ENCODE measurements at regions not wholly inside any gene's neighbourhood (a gene's known extent, or its start where the extent isn't known, plus 50 kb on each side); places are given as distances from the start of the nearest gene placed in this dataset.
A peak's percentile ranks its signal among the peaks of the same experiment; 100 is the strongest.

GRCh38 chr20:39246436-39246835 lies 284.3 kb downstream of the DHX35 start:
- H3K27ac Mint-ChIP-seq: peak overlapping the region in 1 of 8 donors; percentile 47
- peaks cover 12 to 19% (median 15%) of the 10 kb centered on the region in 3 donors for H3K4me1 Mint-ChIP-seq
- ChIA-PET CTCF (no interaction called here), POLR2A (no interaction called here)
- H3K4me3 Mint-ChIP-seq: no peak overlapping the region
- Histone ChIP-seq H3K9me3 (ENCODE audit: low read length) (no peaks in the 10 kb centered on the region), H3K27me3 (ENCODE audit: insufficient read depth, low read length, poor library complexity, severe bottlenecking) (no peaks in the 10 kb centered on the region), H3K36me3 (ENCODE audit: insufficient read depth, low read length) (no peaks in the 10 kb centered on the region), H3K4me1 (ENCODE audit: insufficient read depth, low read length) (no peaks in the 10 kb centered on the region), H3K27ac (ENCODE audit: low read depth, low read length) (no peak overlapping the region), H3K4me3 (ENCODE audit: low read length) (no peak overlapping the region)
- no peaks in the 10 kb centered on the region for H3K36me3 Mint-ChIP-seq
- DNase-seq: no peak
- peaks cover 2 to 8% (median 4%) of the 10 kb centered on the region in 5 donors for H3K9me3 Mint-ChIP-seq
- peaks cover 0 to 2% of the 10 kb centered on the region in 2 donors for H3K27me3 Mint-ChIP-seq

GRCh38 chr20:39245685-39246311 lies 283.7 kb downstream of the DHX35 start:
- Histone ChIP-seq H3K27me3 (ENCODE audit: insufficient read depth, low read length, poor library complexity, severe bottlenecking) (no peaks in the 10 kb centered on the region), H3K27ac (ENCODE audit: low read depth, low read length) (no peak overlapping the region), H3K9me3 (ENCODE audit: low read length) (no peaks in the 10 kb centered on the region), H3K36me3 (ENCODE audit: insufficient read depth, low read length) (no peaks in the 10 kb centered on the region), H3K4me1 (ENCODE audit: insufficient read depth, low read length) (no peaks in the 10 kb centered on the region), H3K4me3 (ENCODE audit: low read length) (no peak overlapping the region)
- POLR2A ChIA-PET: no interaction called here
- H3K36me3 Mint-ChIP-seq: no peaks in the 10 kb centered on the region
- DNase-seq: no peak
- CTCF ChIA-PET: no interaction called here
- peaks cover 12 to 19% (median 15%) of the 10 kb centered on the region in 3 donors for H3K4me1 Mint-ChIP-seq
- H3K27me3 Mint-ChIP-seq: peaks cover 0 to 2% of the 10 kb centered on the region in 2 donors
- peak overlapping the region in 1 of 7 donors; percentile 14 for H3K4me3 Mint-ChIP-seq
- peak overlapping the region in 1 of 8 donors; percentile 22 for H3K27ac Mint-ChIP-seq
- peaks cover 2 to 11% (median 4%) of the 10 kb centered on the region in 5 donors for H3K9me3 Mint-ChIP-seq

GRCh38 chr20:39243962-39244361 lies 281.8 kb downstream of the DHX35 start:
- H3K27me3 Mint-ChIP-seq: peaks cover 0 to 2% of the 10 kb centered on the region in 2 donors
- H3K36me3 Mint-ChIP-seq: no peaks in the 10 kb centered on the region
- ChIA-PET POLR2A (no interaction called here), CTCF (no interaction called here)
- peak overlapping the region in 3 of 7 donors; percentile 9 to 54 (median 14) for H3K4me3 Mint-ChIP-seq
- Histone ChIP-seq H3K4me1 (ENCODE audit: insufficient read depth, low read length) (no peaks in the 10 kb centered on the region), H3K27ac (ENCODE audit: low read depth, low read length) (no peak overlapping the region), H3K4me3 (ENCODE audit: low read length) (no peak overlapping the region), H3K27me3 (ENCODE audit: insufficient read depth, low read length, poor library complexity, severe bottlenecking) (no peaks in the 10 kb centered on the region), H3K36me3 (ENCODE audit: insufficient read depth, low read length) (no peaks in the 10 kb centered on the region), H3K9me3 (ENCODE audit: low read length) (no peaks in the 10 kb centered on the region)
- peaks cover 2 to 11% (median 4%) of the 10 kb centered on the region in 5 donors for H3K9me3 Mint-ChIP-seq
- peak overlapping the region in 2 of 8 donors; percentile 16 to 70 for H3K27ac Mint-ChIP-seq
- peaks cover 12 to 19% (median 15%) of the 10 kb centered on the region in 3 donors for H3K4me1 Mint-ChIP-seq
- no peak for DNase-seq

- no peak for DNase-seq
- Histone ChIP-seq H3K36me3 (ENCODE audit: insufficient read depth, low read length) (no peaks in the 10 kb centered on the region), H3K9me3 (ENCODE audit: low read length) (no peaks in the 10 kb centered on the region), H3K27ac (ENCODE audit: low read depth, low read length) (no peak overlapping the region), H3K27me3 (ENCODE audit: insufficient read depth, low read length, poor library complexity, severe bottlenecking) (no peaks in the 10 kb centered on the region), H3K4me1 (ENCODE audit: insufficient read depth, low read length) (no peaks in the 10 kb centered on the region), H3K4me3 (ENCODE audit: low read length) (no peak overlapping the region)
- no peaks in the 10 kb centered on the region for H3K27me3 Mint-ChIP-seq
- H3K27ac Mint-ChIP-seq: no peak overlapping the region
- ChIA-PET POLR2A (no interaction called here), CTCF (no interaction called here)
- H3K9me3 Mint-ChIP-seq: peaks cover 2 to 11% (median 4%) of the 10 kb centered on the region in 5 donors
- no peak overlapping the region for H3K4me3 Mint-ChIP-seq
- no peaks in the 10 kb centered on the region for H3K36me3 Mint-ChIP-seq
- H3K4me1 Mint-ChIP-seq: peaks cover 12 to 19% (median 12%) of the 10 kb centered on the region in 3 donors
Observed at GRCh38 chr20:39242614-39243013, 280.5 kb downstream of the DHX35 start.

- H3K36me3 Mint-ChIP-seq: peaks cover 0 to 4% (median 0%) of the 10 kb centered on the region in 3 donors
- peaks cover 0 to 7% of the 10 kb centered on the region in 2 donors for H3K27me3 Mint-ChIP-seq
- ChIA-PET CTCF (no interaction called here), POLR2A (no interaction called here)
- DNase-seq: no peak
- Histone ChIP-seq H3K4me3 (ENCODE audit: low read length) (no peak overlapping the region), H3K36me3 (ENCODE audit: insufficient read depth, low read length) (no peaks in the 10 kb centered on the region), H3K9me3 (ENCODE audit: low read length) (no peaks in the 10 kb centered on the region), H3K27ac (ENCODE audit: low read depth, low read length) (no peak overlapping the region), H3K27me3 (ENCODE audit: insufficient read depth, low read length, poor library complexity, severe bottlenecking) (no peaks in the 10 kb centered on the region), H3K4me1 (ENCODE audit: insufficient read depth, low read length) (no peaks in the 10 kb centered on the region)
- H3K4me3 Mint-ChIP-seq: no peak overlapping the region
- no peaks in the 10 kb centered on the region for H3K4me1 Mint-ChIP-seq
- no peak overlapping the region for H3K27ac Mint-ChIP-seq
- H3K9me3 Mint-ChIP-seq: peaks cover 0 to 2% (median 0%) of the 10 kb centered on the region in 5 donors
Observed at GRCh38 chr20:39234520-39235095, 272.5 kb downstream of the DHX35 start.

GRCh38 chr20:39233755-39234154 lies 271.6 kb downstream of the DHX35 start:
- no peaks in the 10 kb centered on the region for H3K4me1 ChIP-seq (ENCODE audit: insufficient read depth, low read length)
- CTCF ChIA-PET: no interaction called here
- POLR2A ChIA-PET: no interaction called here
- Mint-ChIP-seq H3K4me1 (no peaks in the 10 kb centered on the region), H3K27ac (no peak overlapping the region), H3K4me3 (no peak overlapping the region), H3K27me3 (peaks cover 7 to 8% of the 10 kb centered on the region in 2 donors), H3K36me3 (peaks cover 0 to 4% (median 0%) of the 10 kb centered on the region in 3 donors), H3K9me3 (peaks cover 0 to 2% (median 0%) of the 10 kb centered on the region in 5 donors)
- no peak overlapping the region for H3K27ac ChIP-seq (ENCODE audit: low read depth, low read length)
- H3K9me3 ChIP-seq (ENCODE audit: low read length): no peaks in the 10 kb centered on the region
- no peaks in the 10 kb centered on the region for H3K27me3 ChIP-seq (ENCODE audit: insufficient read depth, low read length, poor library complexity, severe bottlenecking)
- DNase-seq: no peak
- H3K4me3 ChIP-seq (ENCODE audit: low read length): no peak overlapping the region
- no peaks in the 10 kb centered on the region for H3K36me3 ChIP-seq (ENCODE audit: insufficient read depth, low read length)

- Histone ChIP-seq H3K4me1 (ENCODE audit: insufficient read depth, low read length) (no peaks in the 10 kb centered on the region), H3K4me3 (ENCODE audit: low read length) (no peak overlapping the region), H3K27ac (ENCODE audit: low read depth, low read length) (no peak overlapping the region), H3K9me3 (ENCODE audit: low read length) (no peaks in the 10 kb centered on the region), H3K36me3 (ENCODE audit: insufficient read depth, low read length) (no peaks in the 10 kb centered on the region), H3K27me3 (ENCODE audit: insufficient read depth, low read length, poor library complexity, severe bottlenecking) (no peaks in the 10 kb centered on the region)
- ChIA-PET POLR2A (no interaction called here), CTCF (interaction anchor here (1.1 kb wide), 1 partner anchor 9 kb away, joined by 3 read pairs; no protein-coding TSS in a partner anchor)
- Mint-ChIP-seq H3K27me3 (peaks cover 8 to 23% of the 10 kb centered on the region in 2 donors), H3K36me3 (no peaks in the 10 kb centered on the region), H3K4me1 (no peaks in the 10 kb centered on the region), H3K9me3 (peaks cover 0 to 2% (median 0%) of the 10 kb centered on the region in 5 donors), H3K27ac (no peak overlapping the region), H3K4me3 (no peak overlapping the region)
- DNase-seq: no peak
Observed at GRCh38 chr20:39227416-39227815, 265.3 kb downstream of the DHX35 start.

GRCh38 chr20:39225978-39226377 lies 263.8 kb downstream of the DHX35 start:
- Mint-ChIP-seq H3K9me3 (no peaks in the 10 kb centered on the region), H3K36me3 (no peaks in the 10 kb centered on the region), H3K27ac (no peak overlapping the region), H3K27me3 (peaks cover 9 to 33% of the 10 kb centered on the region in 2 donors), H3K4me1 (no peaks in the 10 kb centered on the region), H3K4me3 (no peak overlapping the region)
- H3K4me3 ChIP-seq (ENCODE audit: low read length): no peak overlapping the region
- no peaks in the 10 kb centered on the region for H3K4me1 ChIP-seq (ENCODE audit: insufficient read depth, low read length)
- no peaks in the 10 kb centered on the region for H3K9me3 ChIP-seq (ENCODE audit: low read length)
- H3K27ac ChIP-seq (ENCODE audit: low read depth, low read length): no peak overlapping the region
- H3K27me3 ChIP-seq (ENCODE audit: insufficient read depth, low read length, poor library complexity, severe bottlenecking): no peaks in the 10 kb centered on the region
- ChIA-PET CTCF (no interaction called here), POLR2A (no interaction called here)
- no peaks in the 10 kb centered on the region for H3K36me3 ChIP-seq (ENCODE audit: insufficient read depth, low read length)
- no peak for DNase-seq
